GM21367 (cell line): ENCODE measurements at regions not wholly inside any gene's neighbourhood (a gene's known extent, or its start where the extent isn't known, plus 50 kb on each side); places are given as distances from the start of the nearest gene placed in this dataset.
"Not testable (repeated sequence)": the region's sequence is repeated elsewhere in the genome, so short reads cannot be mapped to it uniquely, and the experiment has no call there.

ENCODE experiments used
- ATAC-seq: cut with Tn5 transposase; IDR thresholded peaks from one replicate; pipeline ENCODE4 v1.9.1; 2021; ENCODE audit not compliant: unreplicated experiment

DNA sequence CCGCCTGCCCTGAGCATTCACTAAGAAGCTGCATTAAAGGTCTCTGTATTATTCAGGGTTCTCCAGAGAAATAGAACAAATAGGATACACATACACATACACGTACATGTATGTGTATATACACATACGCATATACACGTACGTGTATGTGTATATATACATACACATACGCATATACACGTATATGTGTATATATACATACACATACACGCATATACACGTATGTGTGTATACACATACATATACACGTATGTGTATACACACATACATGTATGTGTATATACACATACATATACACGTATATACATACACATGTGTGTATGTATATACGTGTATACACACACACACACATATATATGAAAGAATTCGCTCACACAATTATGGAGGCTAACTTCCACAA is 108.9 kb upstream of the BARHL2 start:
- ATAC-seq: no peak

DNA sequence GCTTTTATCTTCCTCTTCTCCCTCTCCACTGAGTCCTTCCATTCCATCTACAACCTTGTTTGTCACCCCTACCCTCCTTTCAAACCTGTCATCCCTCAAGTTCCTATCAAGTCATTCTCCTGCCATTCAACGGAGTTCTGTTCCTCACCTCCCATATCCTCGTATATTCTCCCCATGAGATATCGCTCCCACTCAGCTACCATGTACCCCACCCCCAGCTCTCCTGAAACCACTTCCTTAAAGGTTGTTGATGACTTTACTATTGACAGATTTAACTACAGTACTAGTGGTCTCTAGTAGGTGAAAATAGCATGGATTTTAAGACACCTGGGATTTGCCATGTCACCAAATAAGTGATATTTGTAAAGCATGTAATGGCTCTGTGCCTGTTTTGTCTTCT is 107.4 kb upstream of the BARHL2 start:
- no peak for ATAC-seq

DNA sequence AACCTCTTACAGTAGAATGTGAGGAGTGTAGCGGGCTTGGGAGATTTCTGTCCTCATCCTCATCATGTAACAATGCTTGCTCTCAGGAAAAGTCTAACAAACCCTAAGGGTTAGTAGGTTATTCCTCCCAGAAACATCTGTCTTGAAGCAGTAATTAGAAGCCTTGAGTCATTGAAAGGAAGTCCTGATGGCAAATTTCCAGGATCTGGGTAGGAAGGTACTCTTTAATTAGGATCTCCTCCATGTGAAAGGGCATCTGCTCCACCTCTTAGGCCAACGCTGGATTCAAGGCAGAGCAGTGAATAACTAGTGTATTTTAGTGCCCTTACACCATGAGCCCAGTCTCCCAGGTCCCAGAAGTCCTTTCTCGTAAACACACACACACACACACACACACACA is 106.6 kb upstream of the BARHL2 start:
- no peak for ATAC-seq

DNA sequence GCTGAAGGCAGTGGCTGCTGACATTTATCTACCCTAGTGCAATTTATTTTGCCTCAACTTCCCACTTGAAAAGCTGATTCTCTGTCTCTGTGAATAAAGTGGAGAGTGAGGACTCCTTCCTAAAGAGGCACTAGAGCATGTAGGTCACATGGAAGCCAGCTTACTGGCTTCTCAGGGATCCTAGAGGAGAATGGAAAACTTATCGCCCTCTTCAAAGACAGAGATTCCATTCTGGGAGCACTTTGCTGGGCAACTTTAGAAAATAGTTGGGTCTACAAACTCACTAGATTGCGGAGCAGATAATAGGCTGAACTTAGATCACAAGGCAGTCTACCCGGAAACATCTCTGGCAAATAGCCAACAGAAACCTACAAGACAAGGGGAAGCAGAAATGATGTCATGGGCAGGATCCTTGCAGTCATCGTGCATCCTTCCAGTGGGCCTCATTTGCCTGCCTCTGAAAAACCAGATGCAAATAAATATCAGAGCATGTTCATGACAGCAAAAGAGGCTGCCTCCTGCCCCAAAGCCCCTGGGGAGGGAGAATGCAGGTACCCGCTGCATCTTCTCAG is 104.8 kb upstream of the BARHL2 start:
- no peak for ATAC-seq

DNA sequence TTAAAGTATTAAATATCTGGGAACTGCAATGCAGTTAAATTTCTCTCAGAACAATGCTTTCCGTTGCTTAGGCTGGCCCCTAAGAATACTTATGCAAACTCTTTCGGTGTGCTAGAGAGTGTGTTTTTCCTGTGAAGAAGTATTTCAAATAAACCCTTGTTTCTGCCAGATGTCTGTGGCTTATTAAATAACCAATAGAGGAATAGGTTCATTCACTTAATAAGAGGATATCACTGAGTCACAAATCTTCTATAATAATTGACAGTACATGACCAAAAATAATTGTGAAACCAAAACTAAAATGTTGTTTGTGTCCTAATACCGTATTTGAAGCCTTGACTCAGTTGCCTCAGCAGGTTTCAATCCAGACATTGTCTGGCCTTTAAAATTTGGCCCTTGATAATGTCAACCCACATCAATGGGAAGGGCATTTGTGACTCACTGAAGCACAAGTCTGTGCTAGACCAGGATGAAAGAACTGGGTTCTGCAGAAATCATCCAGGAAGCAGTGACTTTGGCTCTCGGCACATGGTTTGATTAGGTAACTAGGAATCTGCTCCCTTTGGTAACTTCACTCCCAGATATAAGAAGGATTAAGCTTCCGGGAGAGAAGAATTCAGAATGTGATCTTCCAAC is 104.2 kb upstream of the BARHL2 start:
- ATAC-seq: no peak

GRCh38 chr1:90820745-90821144 is 103.6 kb upstream of the BARHL2 start:
- no peak for ATAC-seq

- no peak for ATAC-seq
Observed at GRCh38 chr1:90817399-90817798, 100.3 kb upstream of the BARHL2 start.

GRCh38 chr1:90812237-90812636 is 95.1 kb upstream of the BARHL2 start:
- not testable (repeated sequence) for ATAC-seq

GRCh38 chr1:90811444-90811950 is 94.4 kb upstream of the BARHL2 start:
- not testable (repeated sequence) for ATAC-seq

GRCh38 chr1:90810681-90811080 is 93.6 kb upstream of the BARHL2 start:
- ATAC-seq: no peak

GRCh38 chr1:90809996-90810395 is 92.9 kb upstream of the BARHL2 start:
- no peak for ATAC-seq

- no peak for ATAC-seq
Observed at GRCh38 chr1:90809093-90809492, 92.0 kb upstream of the BARHL2 start.

DNA sequence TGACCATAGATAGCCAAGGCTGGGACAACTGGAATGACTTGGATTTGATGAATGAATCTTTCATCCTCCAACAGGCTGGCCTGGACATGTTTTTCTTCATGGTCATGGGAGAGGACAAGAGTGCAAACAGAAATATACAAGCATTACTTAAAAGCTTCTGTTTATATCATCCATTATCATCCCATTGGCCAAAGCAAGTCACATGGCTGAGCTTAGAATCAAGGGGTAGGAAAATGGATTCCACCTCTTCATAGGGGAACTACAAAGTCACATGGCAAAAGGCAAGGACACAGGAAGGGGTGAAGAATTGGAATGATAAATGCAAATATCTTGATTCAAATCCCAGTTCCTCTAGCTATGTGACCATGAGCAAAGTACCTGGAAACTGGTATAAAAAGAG is 90.2 kb upstream of the BARHL2 start:
- ATAC-seq: no peak

DNA sequence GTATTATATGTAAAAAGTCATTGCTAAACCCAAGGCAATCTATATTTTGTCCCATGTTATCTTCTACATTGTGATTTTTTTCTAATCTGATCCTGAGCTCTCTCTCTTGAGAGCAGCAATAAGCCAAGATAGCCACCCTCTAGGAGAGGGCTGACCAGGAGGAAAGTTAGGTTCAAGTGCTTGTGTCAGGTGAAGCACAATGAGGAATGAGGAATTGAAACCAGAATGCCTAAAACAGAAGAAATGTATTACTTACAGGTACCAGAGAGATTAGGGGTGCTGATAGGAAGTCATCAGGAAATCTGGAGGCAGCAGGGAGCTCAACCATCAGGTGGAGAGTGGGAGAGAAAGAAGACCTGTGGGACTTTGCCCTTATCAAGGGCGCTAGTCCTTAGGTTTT is 85.5 kb upstream of the BARHL2 start:
- no peak for ATAC-seq

GRCh38 chr1:90800012-90800717 is 83.1 kb upstream of the BARHL2 start:
- no peak for ATAC-seq

GRCh38 chr1:90799326-90799725 is 82.2 kb upstream of the BARHL2 start:
- ATAC-seq: no peak

DNA sequence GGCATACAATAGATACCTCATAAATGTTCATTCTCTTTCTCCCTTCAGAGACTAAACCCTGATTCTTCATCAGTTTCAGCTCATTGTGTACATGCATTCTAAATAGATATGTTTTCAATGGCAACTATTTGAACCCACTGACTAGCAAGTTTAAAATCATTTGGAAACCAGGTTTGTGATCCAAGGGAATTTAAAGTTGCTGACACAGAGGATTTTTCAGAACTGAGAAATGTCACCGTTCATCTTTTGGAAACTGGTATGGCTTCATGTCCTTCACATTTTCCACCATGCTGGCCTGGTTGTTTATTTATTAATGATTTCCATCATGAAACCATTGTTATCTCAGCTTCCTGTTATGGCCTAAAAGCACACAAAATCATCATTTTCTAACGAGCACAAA is 81.8 kb upstream of the BARHL2 start:
- no peak for ATAC-seq

DNA sequence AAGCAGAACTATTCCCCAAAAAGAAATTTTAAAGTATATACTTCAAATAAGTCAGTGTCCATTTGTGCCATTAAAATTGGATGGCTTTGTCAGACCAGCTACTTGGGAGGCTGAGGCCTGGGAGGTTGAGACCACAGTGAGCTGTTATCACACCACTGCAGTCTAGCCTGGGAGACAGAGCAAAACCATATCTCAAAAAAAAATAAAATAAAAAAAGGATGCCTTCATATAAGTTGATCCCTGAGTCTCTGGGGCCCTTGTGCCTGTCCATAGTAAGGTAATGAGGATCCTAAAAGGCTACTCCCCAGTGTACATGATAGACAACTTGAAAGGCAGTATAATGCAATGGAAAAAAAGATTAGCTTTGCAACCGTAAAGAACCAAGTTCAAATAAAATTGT is 81.2 kb upstream of the BARHL2 start:
- ATAC-seq: no peak

DNA sequence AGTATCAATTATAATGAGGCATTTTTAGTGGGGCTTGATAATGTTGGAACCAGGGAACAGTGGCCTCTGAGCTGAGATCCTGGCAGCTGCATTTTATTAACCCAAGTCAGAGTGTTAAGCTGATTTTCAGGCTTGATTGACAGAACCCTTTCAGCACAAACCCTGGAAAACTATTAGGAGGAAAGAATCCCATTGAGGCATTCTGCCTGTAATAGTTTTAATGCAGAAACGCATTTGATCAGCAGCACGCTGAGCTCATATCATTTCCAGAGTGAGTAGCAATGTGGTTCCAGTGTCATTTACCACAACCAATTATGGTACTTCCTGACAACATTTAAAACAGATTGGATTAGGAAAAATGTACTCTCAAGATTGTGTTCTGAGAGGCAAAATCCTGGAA is 78.3 kb upstream of the BARHL2 start:
- ATAC-seq: no peak

- no peak for ATAC-seq
Observed at GRCh38 chr1:90786709-90787108, 69.6 kb upstream of the BARHL2 start.

DNA sequence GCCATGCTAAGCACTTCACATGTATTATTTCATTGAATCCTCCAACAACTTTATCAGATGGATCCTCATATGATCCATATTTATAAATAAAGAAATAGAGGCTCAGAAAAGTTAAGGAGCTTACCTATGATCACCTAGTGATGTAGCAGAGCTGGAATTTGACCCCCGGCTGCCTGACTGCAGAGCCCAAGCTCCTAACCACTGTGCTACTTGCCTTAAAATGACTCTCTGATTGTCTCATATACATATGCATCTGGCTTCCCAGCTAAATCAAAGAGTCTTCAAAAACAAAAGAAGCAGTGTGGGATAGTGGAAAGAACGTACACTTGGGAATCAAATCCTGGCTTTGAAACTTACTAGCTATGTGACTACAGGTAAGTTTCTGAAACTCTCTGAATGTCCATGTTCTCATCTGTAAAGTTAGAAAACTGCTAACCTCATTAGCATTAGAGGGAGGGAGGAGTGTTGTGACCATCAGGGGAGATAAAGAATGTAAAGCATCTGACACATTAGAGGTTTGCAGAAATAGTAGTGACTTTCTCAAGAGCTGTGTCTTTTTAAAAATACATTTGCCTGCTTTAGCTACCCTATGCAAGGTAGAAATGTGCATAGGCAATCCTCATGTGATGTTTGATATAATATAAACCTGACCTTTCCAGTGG is 67.2 kb upstream of the BARHL2 start:
- ATAC-seq: no peak

GRCh38 chr1:90783181-90783580 is 66.1 kb upstream of the BARHL2 start:
- no peak for ATAC-seq
